Astrocyte (in vitro differentiated cells and primary cell): ENCODE measurements at regions not wholly inside any gene's neighbourhood (a gene's known extent, or its start where the extent isn't known, plus 50 kb on each side); places are given as distances from the start of the nearest gene placed in this dataset.

Source experiments
- DNase-seq: peaks from one replicate; pipeline ENCODE4 v3.0.0-alpha.2; 2010; ENCODE audit warnings: low read depth
- FAIRE-seq: peaks from 2 replicates; lab custom pipeline; 2011; peaks lifted over from hg19 to GRCh38; lab: Jason Lieb, UNC
- H2AFZ ChIP-seq: 2 replicates; pipeline ENCODE4 v1.6.0; 2012; ENCODE audit warnings: low read depth, low read length, inconsistent platforms
- H3K27ac ChIP-seq: 2 replicates; pipeline ENCODE4 v1.5.1; 2011; ENCODE audit warnings: low read depth, low read length, inconsistent platforms
- H3K27me3 ChIP-seq: 2 replicates; pipeline ENCODE4 v1.6.0; 2011; ENCODE audit warnings: low read length, inconsistent platforms; ENCODE audit not compliant: insufficient read depth
- H3K36me3 ChIP-seq: 2 replicates; pipeline ENCODE4 v1.5.1; 2011; ENCODE audit warnings: low read length, inconsistent platforms; ENCODE audit not compliant: insufficient read depth
- H3K4me1 ChIP-seq: 2 replicates; pipeline ENCODE4 v1.5.1; 2011; ENCODE audit warnings: low read length, inconsistent platforms; ENCODE audit not compliant: insufficient read depth
- H3K4me2 ChIP-seq: 2 replicates; pipeline ENCODE4 v1.6.0; 2012; ENCODE audit warnings: low read length, inconsistent platforms
- H3K4me3 ChIP-seq: 2 replicates; pipeline ENCODE4 v1.5.1; 2011; ENCODE audit warnings: low read depth, mild to moderate bottlenecking, low read length, inconsistent platforms; ENCODE audit not compliant: insufficient read depth
- H3K79me2 ChIP-seq: 2 replicates; pipeline ENCODE4 v1.6.0; 2012; ENCODE audit warnings: mild to moderate bottlenecking, low read length, inconsistent platforms; ENCODE audit not compliant: insufficient read depth
- H3K9ac ChIP-seq: 2 replicates; pipeline ENCODE4 v1.6.0; 2012; ENCODE audit warnings: mild to moderate bottlenecking, low read length, inconsistent platforms
- H3K9me3 ChIP-seq: 2 replicates; pipeline ENCODE4 v1.5.1; 2012; ENCODE audit warnings: low read depth, mild to moderate bottlenecking, low read length, inconsistent platforms; ENCODE audit not compliant: insufficient read depth
- H4K20me1 ChIP-seq: 2 replicates; pipeline ENCODE4 v1.6.0; 2012; ENCODE audit warnings: low read length, inconsistent platforms; ENCODE audit not compliant: insufficient read depth
- H3K27ac Mint-ChIP-seq: one replicate; pipeline ENCODE4 v1.8.0; 2021; ENCODE audit warnings: mild to moderate bottlenecking, mixed read lengths; ENCODE audit not compliant: unreplicated experiment
- H3K27me3 Mint-ChIP-seq: one replicate; pipeline ENCODE4 v1.8.0; 2021; ENCODE audit warnings: low read depth, mixed read lengths; ENCODE audit not compliant: unreplicated experiment
- H3K36me3 Mint-ChIP-seq: one replicate; pipeline ENCODE4 v1.8.0; 2021; ENCODE audit warnings: low read depth, mixed read lengths; ENCODE audit not compliant: unreplicated experiment
- H3K4me1 Mint-ChIP-seq: one replicate; pipeline ENCODE4 v1.8.0; 2021; ENCODE audit warnings: low read depth, mixed read lengths; ENCODE audit not compliant: unreplicated experiment
- H3K4me3 Mint-ChIP-seq: one replicate; pipeline ENCODE4 v1.8.0; 2021; ENCODE audit warnings: mild to moderate bottlenecking, moderate library complexity, mixed read lengths; ENCODE audit not compliant: unreplicated experiment
- H3K9me3 Mint-ChIP-seq: one replicate; pipeline ENCODE4 v1.8.0; 2021; ENCODE audit warnings: mild to moderate bottlenecking, mixed read lengths; ENCODE audit not compliant: unreplicated experiment
- CTCF ChIP-seq: IDR thresholded peaks from 2 replicates; pipeline ENCODE4 v1.5.1; 2011; ENCODE audit warnings: low read depth, mild to moderate bottlenecking, inconsistent platforms, low read length, moderate library complexity; ENCODE audit not compliant: insufficient read depth
- EZH2 ChIP-seq: IDR thresholded peaks from 2 replicates; pipeline ENCODE4 v1.6.1; 2012; ENCODE audit warnings: mild to moderate bottlenecking, low read length, inconsistent platforms; ENCODE audit not compliant: insufficient read depth

GRCh38 chr21:41685511-41686149, 81.2 kb downstream of the RIPK4 start:
- Histone ChIP-seq H3K9ac (no peak overlapping the region), H3K79me2 (no peaks in the 10 kb centered on the region), H3K9me3 (no peaks in the 10 kb centered on the region), H3K4me3 (no peak overlapping the region), H3K4me2 (no peak overlapping the region), H4K20me1 (no peaks in the 10 kb centered on the region), H3K36me3 (no peaks in the 10 kb centered on the region), H2AFZ (no peak overlapping the region), H3K27me3 (no peaks in the 10 kb centered on the region), H3K4me1 (peaks cover 14% of the 10 kb centered on the region), H3K27ac (no peak overlapping the region)
- Mint-ChIP-seq H3K27me3 (peaks cover 17% of the 10 kb centered on the region), H3K36me3 (no peaks in the 10 kb centered on the region), H3K4me3 (no peak overlapping the region), H3K4me1 (peaks cover 14% of the 10 kb centered on the region), H3K27ac (peak overlapping the region; percentile 47), H3K9me3 (no peaks in the 10 kb centered on the region)
- FAIRE-seq (no peak), DNase-seq (no peak)
- TF ChIP-seq CTCF: no peak
- TF ChIP-seq EZH2: no peak

DNA sequence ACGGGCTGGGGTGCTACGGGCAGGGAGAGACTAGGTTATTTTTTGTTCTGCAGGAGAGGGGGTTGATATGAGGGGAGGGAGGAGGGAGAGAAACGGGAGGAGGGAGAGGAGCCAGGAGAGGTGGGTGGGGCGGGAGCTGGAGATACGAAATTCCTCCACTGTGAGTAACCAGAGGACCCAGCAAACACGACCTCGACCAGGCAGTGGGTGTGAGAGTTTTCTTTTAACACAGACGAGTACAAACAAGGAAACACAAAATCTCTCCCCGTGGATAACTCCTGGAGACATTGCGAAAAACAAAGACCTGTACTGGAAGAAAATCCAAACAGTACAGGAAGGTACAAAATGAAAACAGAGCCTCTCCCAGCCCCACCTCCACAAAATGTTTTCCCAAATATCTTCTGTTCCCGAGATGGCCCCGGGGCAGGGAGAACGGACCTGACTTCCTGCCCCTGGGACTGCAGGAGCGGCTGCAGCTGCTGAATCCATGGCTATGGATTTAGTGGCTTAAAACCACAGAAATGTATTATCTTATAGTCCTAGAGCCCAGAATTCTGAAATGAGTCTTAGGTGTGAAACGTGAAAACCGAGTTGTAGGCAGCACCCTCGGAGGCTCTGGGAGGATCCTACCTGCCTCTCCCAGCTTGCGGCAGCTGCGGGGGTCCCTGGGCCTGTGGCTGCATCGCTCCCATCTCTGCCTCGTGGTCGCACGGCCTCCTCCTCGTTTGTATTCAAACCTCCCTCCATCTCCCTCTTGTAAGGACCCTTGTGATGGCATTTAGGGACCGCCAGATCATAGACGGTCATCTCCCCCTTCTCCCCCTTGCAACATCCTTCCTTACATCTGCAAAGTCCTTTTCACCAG, 82.2 kb downstream of the RIPK4 start:
- peak overlapping the region; percentile 90 for H3K27ac Mint-ChIP-seq

More for the DNA sequence above, 82.2 kb downstream of the RIPK4 start:
- no peaks in the 10 kb centered on the region for H3K36me3 ChIP-seq
- peak overlapping the region; percentile 65 for H3K27ac ChIP-seq
- H3K27me3 ChIP-seq: no peaks in the 10 kb centered on the region
- Mint-ChIP-seq H3K36me3 (no peaks in the 10 kb centered on the region), H3K9me3 (no peaks in the 10 kb centered on the region), H3K4me3 (no peak overlapping the region), H3K4me1 (peaks cover 14% of the 10 kb centered on the region), H3K27me3 (peaks cover 17% of the 10 kb centered on the region)
- H3K79me2 ChIP-seq: no peaks in the 10 kb centered on the region
- peak overlapping the region; percentile 69 for H3K9ac ChIP-seq
- peak overlapping the region; percentile 47 for H2AFZ ChIP-seq
- H3K9me3 ChIP-seq: no peaks in the 10 kb centered on the region
- peak overlapping the region; percentile 22 for H3K4me3 ChIP-seq
- DNase-seq (peak; percentile 74), FAIRE-seq (peak; percentile 56)
- H3K4me1 ChIP-seq: peaks cover 14% of the 10 kb centered on the region
- H3K4me2 ChIP-seq: peak overlapping the region; percentile 83
- TF ChIP-seq EZH2 (no peak), CTCF (no peak)
- no peaks in the 10 kb centered on the region for H4K20me1 ChIP-seq
